BLaER1 treated with 17β-estradiol and CSF1 and Interleukin-3, amounts not matched to agents 10 nM and 100 nM (cell line): ENCODE measurements at regions not wholly inside any gene's neighbourhood (a gene's known extent, or its start where the extent isn't known, plus 50 kb on each side); places are given as distances from the start of the nearest gene placed in this dataset.

ENCODE experiments used
- H3K27ac ChIP-seq, 11 experiments: shearing (Covaris generic); formaldehyde crosslinking; 2 replicates each; pipeline ENCODE4 v1.8.1; 2022
- H3K27me3 ChIP-seq, 11 experiments: shearing (Covaris generic); formaldehyde crosslinking; 2 replicates each; pipeline ENCODE4 v1.8.1; 2022
- H3K36me3 ChIP-seq, 11 experiments: shearing (Covaris generic); formaldehyde crosslinking; 2 replicates each; pipeline ENCODE4 v1.8.1; 2022
- H3K4me1 ChIP-seq, 10 experiments: shearing (Covaris generic); formaldehyde crosslinking; 2 replicates each; pipeline ENCODE4 v1.8.1; 2022
- H3K4me2 ChIP-seq, 11 experiments: shearing (Covaris generic); formaldehyde crosslinking; 2 replicates each; pipeline ENCODE4 v1.8.1; 2022
- H3K4me3 ChIP-seq, 10 experiments: shearing (Covaris generic); formaldehyde crosslinking; 2 replicates each; pipeline ENCODE4 v1.8.1; 2022
- H3K9ac ChIP-seq, 11 experiments: shearing (Covaris generic); formaldehyde crosslinking; 2 replicates each; pipeline ENCODE4 v1.8.1; 2022
- H3K9me3 ChIP-seq, 11 experiments: shearing (Covaris generic); formaldehyde crosslinking; replicated peaks in 1 of 11; 2 replicates each; pipeline ENCODE4 v1.8.1; 2022
- H4K20me1 ChIP-seq, 11 experiments: shearing (Covaris generic); formaldehyde crosslinking; 2 replicates each; pipeline ENCODE4 v1.8.1; 2022
- Cebpa-rat ChIP-seq, 11 experiments: shearing (Covaris generic); IDR thresholded peaks; 2 replicates each; pipeline ENCODE4 v1.8.1; 2022

GRCh38 chr5:82403026-82403425 is 124.9 kb upstream of the RPS23 start:
- no peaks in the 10 kb centered on the region for H4K20me1 ChIP-seq
- H3K4me2 ChIP-seq: no peak overlapping the region
- no peak for TF ChIP-seq Cebpa-rat (IDR thresholded peaks at IDR 0.05)
- no peaks in the 10 kb centered on the region; a peak in 1 of 22 replicates for H3K36me3 ChIP-seq
- H3K4me3 ChIP-seq: no peak overlapping the region
- no peak overlapping the region for H3K9ac ChIP-seq
- H3K9me3 ChIP-seq: peaks cover 15 to 25% (median 20%) of the 10 kb centered on the region in 11 experiments
- no peak overlapping the region for H3K27ac ChIP-seq
- H3K27me3 ChIP-seq: no peaks in the 10 kb centered on the region
- peaks cover 0 to 18% (median 14%) of the 10 kb centered on the region in 10 experiments; a peak in 10 of 20 replicates for H3K4me1 ChIP-seq

GRCh38 chr5:82399111-82399510 is 121.0 kb upstream of the RPS23 start:
- no peaks in the 10 kb centered on the region for H3K36me3 ChIP-seq
- TF ChIP-seq Cebpa-rat (IDR thresholded peaks at IDR 0.05): no peak
- H3K4me2 ChIP-seq: no peak overlapping the region

GRCh38 chr5:82397741-82398320 is 119.7 kb upstream of the RPS23 start:
- Histone ChIP-seq H3K4me3 (no peak overlapping the region), H3K36me3 (no peaks in the 10 kb centered on the region), H3K27ac (no peak overlapping the region), H3K9ac (no peak overlapping the region), H3K27me3 (no peaks in the 10 kb centered on the region), H3K4me1 (no peaks in the 10 kb centered on the region), H4K20me1 (no peaks in the 10 kb centered on the region), H3K4me2 (no peak overlapping the region), H3K9me3 (0 out of 22 replicates have a peak, but pooled peaks cover 0 to 3% (median 0%) of the 10 kb centered on the region in 11 experiments)
- TF ChIP-seq Cebpa-rat (IDR thresholded peaks at IDR 0.05): no peak

More at GRCh38 chr5:82399111-82399510, 121.0 kb upstream of the RPS23 start:
- no peaks in the 10 kb centered on the region for H3K27me3 ChIP-seq
- H3K4me1 ChIP-seq: no peaks in the 10 kb centered on the region
- peaks cover 4 to 11% (median 8%) of the 10 kb centered on the region in 11 experiments for H3K9me3 ChIP-seq
- H4K20me1 ChIP-seq: no peaks in the 10 kb centered on the region
- no peak overlapping the region for H3K9ac ChIP-seq
- H3K27ac ChIP-seq: no peak overlapping the region
- no peak overlapping the region for H3K4me3 ChIP-seq

GRCh38 chr5:82396871-82397514 is 118.8 kb upstream of the RPS23 start:
- Histone ChIP-seq H3K9ac (no peak overlapping the region), H3K4me2 (no peak overlapping the region), H3K4me3 (no peak overlapping the region), H3K27ac (no peak overlapping the region), H3K9me3 (no peaks in the 10 kb centered on the region), H4K20me1 (no peaks in the 10 kb centered on the region), H3K27me3 (no peaks in the 10 kb centered on the region), H3K36me3 (no peaks in the 10 kb centered on the region), H3K4me1 (no peaks in the 10 kb centered on the region)
- no peak for TF ChIP-seq Cebpa-rat (IDR thresholded peaks at IDR 0.05)

GRCh38 chr5:82396396-82396795 is 118.2 kb upstream of the RPS23 start:
- no peaks in the 10 kb centered on the region for H4K20me1 ChIP-seq
- no peak overlapping the region for H3K9ac ChIP-seq
- H3K4me1 ChIP-seq: no peaks in the 10 kb centered on the region
- no peaks in the 10 kb centered on the region for H3K27me3 ChIP-seq
- H3K36me3 ChIP-seq: no peaks in the 10 kb centered on the region
- no peak overlapping the region for H3K4me2 ChIP-seq
- H3K9me3 ChIP-seq: no peaks in the 10 kb centered on the region
- no peak overlapping the region for H3K4me3 ChIP-seq
- H3K27ac ChIP-seq: no peak overlapping the region
- no peak for TF ChIP-seq Cebpa-rat (IDR thresholded peaks at IDR 0.05)

GRCh38 chr5:82393951-82394350 is 115.8 kb upstream of the RPS23 start:
- TF ChIP-seq Cebpa-rat (IDR thresholded peaks at IDR 0.05): no peak
- H3K9me3 ChIP-seq: no peaks in the 10 kb centered on the region
- no peaks in the 10 kb centered on the region for H3K27me3 ChIP-seq
- no peaks in the 10 kb centered on the region for H4K20me1 ChIP-seq
- no peak overlapping the region for H3K27ac ChIP-seq
- no peak overlapping the region for H3K9ac ChIP-seq
- no peak overlapping the region for H3K4me3 ChIP-seq
- H3K4me1 ChIP-seq: peaks cover 0 to 6% (median 0%) of the 10 kb centered on the region in 10 experiments; a peak in 7 of 20 replicates
- no peaks in the 10 kb centered on the region for H3K36me3 ChIP-seq
- H3K4me2 ChIP-seq: no peak overlapping the region

- H3K4me3 ChIP-seq: no peak overlapping the region
- H3K9ac ChIP-seq: no peak overlapping the region
- H4K20me1 ChIP-seq: no peaks in the 10 kb centered on the region
- no peak for TF ChIP-seq Cebpa-rat (IDR thresholded peaks at IDR 0.05)
- H3K36me3 ChIP-seq: no peaks in the 10 kb centered on the region
- H3K9me3 ChIP-seq: no peaks in the 10 kb centered on the region; a peak in 1 of 22 replicates
- peaks cover 0 to 11% (median 0%) of the 10 kb centered on the region in 10 experiments; a peak in 7 of 20 replicates for H3K4me1 ChIP-seq
- no peaks in the 10 kb centered on the region for H3K27me3 ChIP-seq
- H3K27ac ChIP-seq: no peak overlapping the region
- H3K4me2 ChIP-seq: no peak overlapping the region
Measured at GRCh38 chr5:82390088-82390487, 111.9 kb upstream of the RPS23 start.

GRCh38 chr5:82389347-82389746 is 111.2 kb upstream of the RPS23 start:
- Histone ChIP-seq H3K4me3 (no peak overlapping the region), H4K20me1 (no peaks in the 10 kb centered on the region), H3K9me3 (no peaks in the 10 kb centered on the region; a peak in 1 of 22 replicates), H3K9ac (no peak overlapping the region), H3K36me3 (no peaks in the 10 kb centered on the region), H3K27me3 (no peaks in the 10 kb centered on the region), H3K4me1 (peaks cover 0 to 11% (median 0%) of the 10 kb centered on the region in 10 experiments; a peak in 7 of 20 replicates), H3K27ac (no peak overlapping the region), H3K4me2 (peak overlapping the region in 4 of 11 experiments; percentile 3 to 25 (median 15); a peak in 5 of 22 replicates)
- TF ChIP-seq Cebpa-rat (IDR thresholded peaks at IDR 0.05): no peak

GRCh38 chr5:82388181-82388580 is 110.0 kb upstream of the RPS23 start:
- no peak overlapping the region for H3K4me2 ChIP-seq
- TF ChIP-seq Cebpa-rat (IDR thresholded peaks at IDR 0.05): no peak

GRCh38 chr5:82387819-82388166 is 109.6 kb upstream of the RPS23 start:
- H4K20me1 ChIP-seq: no peaks in the 10 kb centered on the region
- H3K4me3 ChIP-seq: no peak overlapping the region
- TF ChIP-seq Cebpa-rat (IDR thresholded peaks at IDR 0.05): no peak
- peaks cover 0 to 11% (median 0%) of the 10 kb centered on the region in 10 experiments; a peak in 7 of 20 replicates for H3K4me1 ChIP-seq
- H3K27me3 ChIP-seq: no peaks in the 10 kb centered on the region
- no peaks in the 10 kb centered on the region for H3K36me3 ChIP-seq
- H3K4me2 ChIP-seq: no peak overlapping the region
- no peak overlapping the region for H3K27ac ChIP-seq
- H3K9me3 ChIP-seq: no peaks in the 10 kb centered on the region; a peak in 1 of 22 replicates
- no peak overlapping the region for H3K9ac ChIP-seq

More at GRCh38 chr5:82388181-82388580, 110.0 kb upstream of the RPS23 start:
- H3K27ac ChIP-seq: no peak overlapping the region
- no peaks in the 10 kb centered on the region for H3K36me3 ChIP-seq
- peaks cover 0 to 11% (median 0%) of the 10 kb centered on the region in 10 experiments; a peak in 7 of 20 replicates for H3K4me1 ChIP-seq
- no peaks in the 10 kb centered on the region for H4K20me1 ChIP-seq
- no peaks in the 10 kb centered on the region; a peak in 1 of 22 replicates for H3K9me3 ChIP-seq
- no peak overlapping the region for H3K9ac ChIP-seq
- no peaks in the 10 kb centered on the region for H3K27me3 ChIP-seq
- no peak overlapping the region for H3K4me3 ChIP-seq
